ENCODE measurements at regions not wholly inside any gene's neighbourhood (a gene's known extent, or its start where the extent isn't known, plus 50 kb on each side); places are given as distances from the start of the nearest gene placed in this dataset.

DNA sequence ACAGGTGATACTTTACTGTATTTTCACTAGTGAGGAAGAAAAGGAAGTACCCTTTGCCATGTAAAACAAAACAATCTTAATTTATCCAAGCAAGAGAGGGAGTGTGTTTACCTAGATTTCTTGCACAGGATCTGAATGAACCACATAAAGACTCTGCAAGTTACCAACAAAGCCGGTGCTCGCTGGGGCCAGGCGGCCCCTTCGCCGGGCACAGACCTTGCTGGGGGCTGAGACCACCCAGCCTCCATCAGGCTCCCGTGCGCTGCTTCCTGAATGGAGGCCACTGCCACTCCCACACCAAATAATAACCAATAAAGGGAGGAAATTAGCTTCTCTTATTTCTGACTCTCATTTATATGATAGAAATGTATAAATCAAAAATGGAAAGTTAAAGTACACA is 625.0 kb upstream of the ADARB2 start:
- no peaks in the 10 kb centered on the region for H4K20me1 ChIP-seq (ENCODE audit: insufficient read depth, low read length)
- no peak overlapping the region for H3K4me3 ChIP-seq (ENCODE audit: insufficient read depth, low read depth, low read length)
- H3K9me1 ChIP-seq (ENCODE audit: insufficient read depth, low read length): no peaks in the 10 kb centered on the region
- TF ChIP-seq MAFK (IDR thresholded peaks at IDR 0.05; ENCODE audit: low read depth, low read length): no peak
- no peak for TF ChIP-seq FOS (IDR thresholded peaks at IDR 0.05; ENCODE audit: low read depth, low read length)
- TF ChIP-seq SMC3 (IDR thresholded peaks at IDR 0.05; ENCODE audit: low read depth, low read length): no peak
- no peak for TF ChIP-seq POLR2A (IDR thresholded peaks at IDR 0.05; ENCODE audit: low read depth, low read length)
- TF ChIP-seq RCOR1 (IDR thresholded peaks at IDR 0.05; ENCODE audit: insufficient replicate concordance, low read length): no peak
- TF ChIP-seq NFE2L2 (IDR thresholded peaks at IDR 0.05; ENCODE audit: low read depth, low read length): no peak
- no peak for TF ChIP-seq RFX5 (IDR thresholded peaks at IDR 0.05; ENCODE audit: low read depth, low read length)
- TF ChIP-seq CEBPB (IDR thresholded peaks at IDR 0.05; ENCODE audit: low read depth, low read length): no peak
- TF ChIP-seq CHD1 (IDR thresholded peaks at IDR 0.05; ENCODE audit: low read depth, low read length): no peak
- no peak for TF ChIP-seq MXI1 (IDR thresholded peaks at IDR 0.05; ENCODE audit: borderline replicate concordance, low read depth, low read length)
- TF ChIP-seq, protein P1, sequence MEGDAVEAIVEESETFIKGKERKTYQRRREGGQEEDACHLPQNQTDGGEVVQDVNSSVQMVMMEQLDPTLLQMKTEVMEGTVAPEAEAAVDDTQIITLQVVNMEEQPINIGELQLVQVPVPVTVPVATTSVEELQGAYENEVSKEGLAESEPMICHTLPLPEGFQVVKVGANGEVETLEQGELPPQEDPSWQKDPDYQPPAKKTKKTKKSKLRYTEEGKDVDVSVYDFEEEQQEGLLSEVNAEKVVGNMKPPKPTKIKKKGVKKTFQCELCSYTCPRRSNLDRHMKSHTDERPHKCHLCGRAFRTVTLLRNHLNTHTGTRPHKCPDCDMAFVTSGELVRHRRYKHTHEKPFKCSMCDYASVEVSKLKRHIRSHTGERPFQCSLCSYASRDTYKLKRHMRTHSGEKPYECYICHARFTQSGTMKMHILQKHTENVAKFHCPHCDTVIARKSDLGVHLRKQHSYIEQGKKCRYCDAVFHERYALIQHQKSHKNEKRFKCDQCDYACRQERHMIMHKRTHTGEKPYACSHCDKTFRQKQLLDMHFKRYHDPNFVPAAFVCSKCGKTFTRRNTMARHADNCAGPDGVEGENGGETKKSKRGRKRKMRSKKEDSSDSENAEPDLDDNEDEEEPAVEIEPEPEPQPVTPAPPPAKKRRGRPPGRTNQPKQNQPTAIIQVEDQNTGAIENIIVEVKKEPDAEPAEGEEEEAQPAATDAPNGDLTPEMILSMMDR (conservative IDR thresholded peaks at IDR 0.05; ENCODE audit: low read depth, low read length): no peak
- TF ChIP-seq MAZ (IDR thresholded peaks at IDR 0.05; ENCODE audit: borderline replicate concordance, low read depth, low read length): no peak
- no peak for TF ChIP-seq RAD21 (IDR thresholded peaks at IDR 0.05; ENCODE audit: low read length)
- TF ChIP-seq, protein P2, sequence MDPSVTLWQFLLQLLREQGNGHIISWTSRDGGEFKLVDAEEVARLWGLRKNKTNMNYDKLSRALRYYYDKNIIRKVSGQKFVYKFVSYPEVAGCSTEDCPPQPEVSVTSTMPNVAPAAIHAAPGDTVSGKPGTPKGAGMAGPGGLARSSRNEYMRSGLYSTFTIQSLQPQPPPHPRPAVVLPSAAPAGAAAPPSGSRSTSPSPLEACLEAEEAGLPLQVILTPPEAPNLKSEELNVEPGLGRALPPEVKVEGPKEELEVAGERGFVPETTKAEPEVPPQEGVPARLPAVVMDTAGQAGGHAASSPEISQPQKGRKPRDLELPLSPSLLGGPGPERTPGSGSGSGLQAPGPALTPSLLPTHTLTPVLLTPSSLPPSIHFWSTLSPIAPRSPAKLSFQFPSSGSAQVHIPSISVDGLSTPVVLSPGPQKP (IDR thresholded peaks at IDR 0.05; ENCODE audit: borderline replicate concordance, low read depth, low read length): no peak
- no peak overlapping the region for H2AFZ ChIP-seq (replicated peaks; ENCODE audit: low read length, poor library complexity)
- H3K36me3 ChIP-seq (ENCODE audit: control insufficient read depth, insufficient read depth, low read length): no peaks in the 10 kb centered on the region
- H2BK120ac ChIP-seq (ENCODE audit: low read depth, low read length): no peak overlapping the region
- no peak overlapping the region for H4K91ac ChIP-seq (ENCODE audit: insufficient read depth, low read depth, low read length)
- no peak overlapping the region for H3K23ac ChIP-seq (ENCODE audit: low read depth, low read length)
- no peak overlapping the region for H2AK5ac ChIP-seq (ENCODE audit: low read depth, low read length)
- no peak for ATAC-seq (ENCODE audit: low read depth)
- BruUV-seq (replicated peaks): no TSS peak
- H3K27me3 ChIP-seq (ENCODE audit: control insufficient read depth, insufficient read depth, low read length): no peaks in the 10 kb centered on the region
- H2BK15ac ChIP-seq (ENCODE audit: low read depth, low read length): no peak overlapping the region
- H3K27ac ChIP-seq (ENCODE audit: insufficient read depth, low read length): no peak overlapping the region
- in situ Hi-C loops (cut with MboI; ENCODE audit: low sequenced_read_pairs): no loop called here
- H2AK9ac ChIP-seq (replicated peaks; ENCODE audit: low read depth, low read length, poor library complexity): no peak overlapping the region
- H3K9me3 ChIP-seq (ENCODE audit: control insufficient read depth, insufficient read depth, low read length): peaks cover 24% of the 10 kb centered on the region
- H2BK20ac ChIP-seq (ENCODE audit: low read depth, low read length): no peak overlapping the region
- no peak overlapping the region for H4K5ac ChIP-seq (ENCODE audit: low read depth, low read length)
- H3K4me2 ChIP-seq (ENCODE audit: low read depth, low read length): no peak overlapping the region
- DNase-seq: no peak
- H3K4ac ChIP-seq (ENCODE audit: low read depth, low read length): no peak overlapping the region
- no peak overlapping the region for H3K14ac ChIP-seq (replicated peaks; ENCODE audit: low read depth, low read length)
- ChIA-PET POLR2A (ENCODE audit: unreplicated experiment) (no interaction called here), CTCF (no interaction called here)
- H3K18ac ChIP-seq (ENCODE audit: low read depth, low read length): no peak overlapping the region
- H2BK5ac ChIP-seq (ENCODE audit: low read depth, low read length, poor library complexity, severe bottlenecking): no peak overlapping the region
- H3K56ac ChIP-seq (ENCODE audit: extremely low read depth, insufficient read depth, low read length): no peak overlapping the region
- dilution Hi-C loops (cut with HindIII; ENCODE audit: low sequenced_read_pairs, unreplicated experiment): no loop called here
- WGBS, 2 experiments (ENCODE audit: extremely low coverage in 2 of 2, insufficient read length in 1 of 2): no CpG with 5 or more reads among the region's 7 CpGs
- H3K9ac ChIP-seq (ENCODE audit: low read depth, low read length): no peak overlapping the region
- no peaks in the 10 kb centered on the region for H3K4me1 ChIP-seq (ENCODE audit: control insufficient read depth, insufficient read depth, low read length)
- intact Hi-C loops (cut with micrococcal nuclease): no loop called here
- no peak overlapping the region for H4K8ac ChIP-seq (ENCODE audit: low read depth in 2 of 2, low read length in 2 of 2)
- no peaks in the 10 kb centered on the region for H3K79me1 ChIP-seq (ENCODE audit: low read depth in 1 of 2, low read length in 2 of 2)
